Gastrocnemius medialis (tissue), 4 donors: ENCODE measurements at regions not wholly inside any gene's neighbourhood (a gene's known extent, or its start where the extent isn't known, plus 50 kb on each side); places are given as distances from the start of the nearest gene placed in this dataset.

Source experiments
- ATAC-seq, 2 donors: fragments of 150-250 bp; one replicate each; pipeline ENCODE4 v1.9.1; 2016
- DNase-seq, 2 donors: peaks; one replicate each; pipeline ENCODE4 v3.0.0-alpha.2; 2019
- H3K27ac ChIP-seq, 4 donors: fragments of 200-600 bp; sonication (generic); 1 replicate in 1 of 4; 2 replicates in 3 of 4; pipeline ENCODE4 v1.5.1; 2016 to 2018; ENCODE audit warnings: mild to moderate bottlenecking in 2 of 4, moderate library complexity in 1 of 4
- H3K27me3 ChIP-seq, 3 donors: fragments of 200-600 bp; sonication (generic) in 2 of 3; 1 replicate in 1 of 3; 2 replicates in 2 of 3; pipeline versions ENCODE4 v1.5.1 to v1.6.0; 2016 to 2019; ENCODE audit warnings: mild to moderate bottlenecking in 1 of 3, moderate library complexity in 1 of 3
- H3K36me3 ChIP-seq, 2 donors: fragments of 200-600 bp; sonication (generic) in 1 of 2; one replicate each; pipeline ENCODE4 v1.5.1; 2017 to 2018
- H3K4me1 ChIP-seq, 2 donors: fragments of 200-600 bp; sonication (generic) in 1 of 2; one replicate each; pipeline ENCODE4 v1.5.1; 2016 to 2017; ENCODE audit warnings: mild to moderate bottlenecking in 2 of 2
- H3K4me3 ChIP-seq, 4 donors: fragments of 200-600 bp; sonication (generic) in 3 of 4; 1 replicate in 1 of 4; 2 replicates in 3 of 4; pipeline ENCODE4 v1.5.1; 2016 to 2019; ENCODE audit warnings: mild to moderate bottlenecking in 2 of 4
- H3K9me3 ChIP-seq, 3 donors: fragments of 200-600 bp; sonication (generic) in 2 of 3; 1 replicate in 1 of 3; 2 replicates in 2 of 3; pipeline ENCODE4 v1.5.1; 2016 to 2019
- CTCF ChIP-seq, 5 experiments: fragments of 450-650 bp in 3 of 5; fragments of 200-600 bp in 2 of 5; sonication (generic) in 2 of 5; IDR thresholded peaks in 4 of 5; conservative IDR thresholded peaks in 1 of 5; 1 replicate in 4 of 5; 2 replicates in 1 of 5; pipeline ENCODE4 v1.5.1; 2016 to 2019; ENCODE audit warnings: antibody characterized with exemption in 5 of 5, mild to moderate bottlenecking in 3 of 5, moderate library complexity in 3 of 5
- POLR2A ChIP-seq, 2 donors: fragments of 450-650 bp; IDR thresholded peaks; one replicate each; pipeline ENCODE4 v1.6.1; 2017; ENCODE audit warnings: antibody characterized with exemption in 2 of 2, mild to moderate bottlenecking in 2 of 2, moderate library complexity in 2 of 2
- in situ Hi-C, 4 donors: fragments of 200-750 bp; cut with MboI; loops; one replicate each; pipeline versions ENCODE4 v1.15.0 to v1.8.0; 2017; ENCODE audit warnings: low sequenced_read_pairs in 4 of 4
- intact Hi-C: fragments of 100-400 bp; cut with DNase I; formaldehyde crosslinking; loops from one replicate; pipeline ENCODE4 v1.15.1; 2023; ENCODE audit warnings: low total_unique reads

GRCh38 chr3:22469995-22470394 is 719.0 kb upstream of the ZNF385D start:
- Histone ChIP-seq H3K4me3 (no peak overlapping the region), H3K27ac (no peak overlapping the region), H3K9me3 (no peaks in the 10 kb centered on the region), H3K27me3 (no peaks in the 10 kb centered on the region), H3K4me1 (no peaks in the 10 kb centered on the region), H3K36me3 (no peaks in the 10 kb centered on the region)
- intact Hi-C loops, result no loop called here
- ATAC-seq (no peak), DNase-seq (no peak)
- in situ Hi-C loops, result no loop called here
- TF ChIP-seq CTCF (IDR thresholded peaks at IDR 0.05 in 4 of 5, conservative IDR thresholded peaks at IDR 0.05 in 1 of 5) (no peak), POLR2A (IDR thresholded peaks at IDR 0.05) (no peak)

GRCh38 chr3:22471557-22471956 is 720.5 kb upstream of the ZNF385D start:
- intact Hi-C loops, result no loop called here
- Histone ChIP-seq H3K9me3 (no peaks in the 10 kb centered on the region), H3K4me3 (no peak overlapping the region), H3K4me1 (no peaks in the 10 kb centered on the region), H3K36me3 (no peaks in the 10 kb centered on the region), H3K27me3 (no peaks in the 10 kb centered on the region), H3K27ac (no peak overlapping the region)
- in situ Hi-C loops, result no loop called here
- TF ChIP-seq CTCF (IDR thresholded peaks at IDR 0.05 in 4 of 5, conservative IDR thresholded peaks at IDR 0.05 in 1 of 5) (no peak), POLR2A (IDR thresholded peaks at IDR 0.05) (no peak)
- DNase-seq (no peak), ATAC-seq (no peak)

GRCh38 chr3:22474706-22475445 is 723.9 kb upstream of the ZNF385D start:
- TF ChIP-seq CTCF (IDR thresholded peaks at IDR 0.05 in 4 of 5, conservative IDR thresholded peaks at IDR 0.05 in 1 of 5) (no peak), POLR2A (IDR thresholded peaks at IDR 0.05) (no peak)

GRCh38 chr3:22475665-22476240 is 724.7 kb upstream of the ZNF385D start:
- in situ Hi-C loops (no loop called here), intact Hi-C loops (no loop called here)
- Histone ChIP-seq H3K36me3 (no peaks in the 10 kb centered on the region), H3K9me3 (no peaks in the 10 kb centered on the region), H3K4me3 (no peak overlapping the region), H3K4me1 (no peaks in the 10 kb centered on the region), H3K27me3 (no peaks in the 10 kb centered on the region), H3K27ac (no peak overlapping the region)
- ATAC-seq (no peak), DNase-seq (no peak)
- no peak for TF ChIP-seq POLR2A (IDR thresholded peaks at IDR 0.05)
- TF ChIP-seq CTCF (IDR thresholded peaks at IDR 0.05 in 4 of 5, conservative IDR thresholded peaks at IDR 0.05 in 1 of 5), result no peak

More at GRCh38 chr3:22474706-22475445, 723.9 kb upstream of the ZNF385D start:
- Histone ChIP-seq H3K4me3 (no peak overlapping the region), H3K27ac (no peak overlapping the region), H3K27me3 (no peaks in the 10 kb centered on the region), H3K9me3 (no peaks in the 10 kb centered on the region), H3K36me3 (no peaks in the 10 kb centered on the region), H3K4me1 (no peaks in the 10 kb centered on the region)
- intact Hi-C loops (no loop called here), in situ Hi-C loops (no loop called here)
- ATAC-seq (no peak), DNase-seq (no peak)
